HepG2 (cell line): ENCODE measurements at regions not wholly inside any gene's neighbourhood (a gene's known extent, or its start where the extent isn't known, plus 50 kb on each side); places are given as distances from the start of the nearest gene placed in this dataset.

Experiments
- ATAC-seq: fragments of 200-7000 bp; cut with Tn5 transposase; 3 replicates; pipeline ENCODE4 v1.9.1; 2020; ENCODE audit warnings: mild to moderate bottlenecking, moderate library complexity
- BruUV-seq: library from RNA; stranded (reverse); fragments of 400-500 nt; replicated peaks from 2 replicates; lab custom pipeline; 2021; lab: Mats Ljungman, UMichigan
- CTCF ChIA-PET: fragments of 300-600 bp; formaldehyde crosslinking; extraction: SDS; loops from one replicate; lab custom pipeline; 2021; ENCODE audit warnings: low total read pairs, inconsistent platforms, low intra/inter-chr PET ratio; lab: Yijun Ruan, JAX
- POLR2A ChIA-PET: fragments of 350-600 bp; sonication (Branson Sonifier 250); formaldehyde crosslinking; loops from one replicate; lab custom pipeline; 2020; ENCODE audit warnings: antibody characterized with exemption, inconsistent platforms; lab: Yijun Ruan, JAX
- DNase-seq: peaks from one replicate; pipeline ENCODE4 v3.0.0-alpha.2; 2015; ENCODE audit warnings: low spot score
- FAIRE-seq: peaks from 3 replicates; lab custom pipeline; 2011; peaks lifted over from hg19 to GRCh38; lab: Jason Lieb, UNC
- H2AFZ ChIP-seq: one replicate; pipeline ENCODE4 v1.6.1; 2011; ENCODE audit warnings: low read length, inconsistent platforms
- H3K27ac ChIP-seq: fragments of 300-600 bp; 3 replicates; pipeline ENCODE4 v1.8.0; 2011; ENCODE audit warnings: mixed run types, mild to moderate bottlenecking, mixed read lengths, low read length, inconsistent platforms; ENCODE audit not compliant: insufficient read depth; ENCODE audit errors: extremely low read length
- H3K27me3 ChIP-seq, 2 experiments: fragments of 200-600 bp in 1 of 2; 2 replicates in 1 of 2; 3 replicates in 1 of 2; pipeline versions ENCODE4 v1.6.0 to v1.8.0; 2011; ENCODE audit warnings: low read length in 2 of 2, mild to moderate bottlenecking in 2 of 2, moderate library complexity in 2 of 2, inconsistent platforms in 1 of 2; ENCODE audit not compliant: insufficient read depth in 2 of 2, control insufficient read depth in 1 of 2
- H3K36me3 ChIP-seq, 2 experiments: fragments of 200-600 bp in 1 of 2; replicated peaks in 1 of 2; 2 replicates in 1 of 2; 3 replicates in 1 of 2; pipeline versions ENCODE4 v1.5.1 to v1.8.0; 2011; ENCODE audit warnings: low read length in 2 of 2, inconsistent platforms in 1 of 2; ENCODE audit not compliant: insufficient read depth in 2 of 2, control insufficient read depth in 1 of 2
- H3K4me1 ChIP-seq: 2 replicates; pipeline ENCODE4 v1.5.1; 2012; ENCODE audit warnings: low read length, inconsistent platforms; ENCODE audit not compliant: insufficient read depth
- H3K4me2 ChIP-seq: 2 replicates; pipeline ENCODE4 v1.6.0; 2011; ENCODE audit warnings: low read depth, low read length, inconsistent platforms
- H3K4me3 ChIP-seq, 3 experiments: fragments of 200-600 bp in 1 of 3; sonication (generic), shearing (Covaris generic) in 1 of 3; replicated peaks in 1 of 3; 2 replicates each; pipeline ENCODE4 v1.5.1; 2011 to 2016; ENCODE audit warnings: low read length in 3 of 3, inconsistent platforms in 2 of 3, low read depth in 2 of 3, mild to moderate bottlenecking in 2 of 3, control low read depth in 1 of 3, mixed read lengths in 1 of 3; ENCODE audit not compliant: insufficient read depth in 1 of 3
- H3K79me2 ChIP-seq: one replicate; pipeline ENCODE4 v1.6.1; 2011; ENCODE audit warnings: low read length, inconsistent platforms; ENCODE audit not compliant: insufficient read depth
- H3K9ac ChIP-seq: 2 replicates; pipeline ENCODE4 v1.6.0; 2011; ENCODE audit warnings: mild to moderate bottlenecking, low read depth, low read length, inconsistent platforms; ENCODE audit not compliant: insufficient read depth
- H3K9me3 ChIP-seq: 2 replicates; pipeline ENCODE4 v1.5.1; 2012; ENCODE audit warnings: mild to moderate bottlenecking, low read length
- H4K20me1 ChIP-seq: 2 replicates; pipeline ENCODE4 v1.6.0; 2011; ENCODE audit warnings: inconsistent platforms, mild to moderate bottlenecking, low read length, moderate library complexity; ENCODE audit not compliant: insufficient read depth
- HIVEP1 ChIP-seq: sonication (generic); formaldehyde crosslinking; IDR thresholded peaks from 2 replicates; pipeline ENCODE4 v1.4.0; 2020; ENCODE audit warnings: mild to moderate bottlenecking, missing genetic modification reagents
- HNRNPUL1 ChIP-seq: fragments of 200-400 bp; formaldehyde crosslinking; IDR thresholded peaks from 2 replicates; pipeline ENCODE4 v1.6.1; 2017; ENCODE audit warnings: low read depth, mild to moderate bottlenecking, low read length, moderate library complexity
- MAFF ChIP-seq: IDR thresholded peaks from 2 replicates; pipeline ENCODE4 v1.6.1; 2011; ENCODE audit warnings: low read depth, low read length, improper control_type of control experiment
- MAFK ChIP-seq, 2 experiments: IDR thresholded peaks in 1 of 2; conservative IDR thresholded peaks in 1 of 2; 2 replicates each; pipeline ENCODE4 v1.6.1; 2011; ENCODE audit warnings: improper control_type of control experiment in 2 of 2, low read length in 2 of 2
- SKI ChIP-seq: fragments of 450-650 bp; IDR thresholded peaks from one replicate; pipeline ENCODE4 v1.6.1; 2018; ENCODE audit warnings: mild to moderate bottlenecking; ENCODE audit not compliant: partially characterized antibody
- STAT5B ChIP-seq: sonication (generic); formaldehyde crosslinking; IDR thresholded peaks from 2 replicates; pipeline ENCODE4 v1.4.0; 2020; ENCODE audit warnings: missing genetic modification reagents
- WGBS: methylation state at CpG from one replicate; pipeline ENCODE4 v1.1.6; 2017; ENCODE audit warnings: low lambda C conversion rate; 5-methylcytosine and 5-hydroxymethylcytosine counted together
- in situ Hi-C: cut with HindIII; loops from 2 replicates; pipeline ENCODE4 v1.10.0; 2017; ENCODE audit warnings: low pct_unique_long_range_greater_than_20kb; ENCODE audit not compliant: extremely low pct_ligation_motif_present
- intact Hi-C: fragments of 100-400 bp; cut with micrococcal nuclease; formaldehyde crosslinking; loops from one replicate; pipeline ENCODE4 v1.10.0; 2022; ENCODE audit not compliant: unreplicated experiment
- TF ChIP-seq, protein P1 (sequence below): sonication (generic); formaldehyde crosslinking; IDR thresholded peaks from 2 replicates; pipeline ENCODE4 v1.4.0; 2020; ENCODE audit warnings: missing genetic modification reagents

DNA sequence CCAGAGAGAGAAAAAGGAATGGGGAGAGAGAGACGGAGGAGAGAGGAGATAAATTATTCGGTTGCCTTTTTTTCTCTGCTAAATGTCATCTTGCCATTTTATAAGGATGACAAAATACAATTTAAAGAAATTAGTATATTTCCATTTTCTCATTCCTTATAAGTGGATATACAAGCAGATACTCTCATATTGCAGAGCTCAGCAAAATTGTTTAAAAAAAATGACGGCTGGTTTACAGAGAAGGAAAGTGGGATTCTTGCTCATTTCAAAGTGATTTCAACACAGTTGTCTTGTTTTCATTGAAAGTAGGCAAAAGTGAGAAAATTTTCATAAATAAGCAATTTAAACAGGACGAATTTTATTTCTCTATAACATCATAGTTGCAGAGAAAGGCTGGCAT is 641.9 kb upstream of the CDH6 start:
- FAIRE-seq, result no peak
- Histone ChIP-seq H2AFZ (no peak overlapping the region), H3K9ac (no peak overlapping the region), H3K9me3 (no peaks in the 10 kb centered on the region), H3K27ac (no peak overlapping the region), H3K36me3 (no peaks in the 10 kb centered on the region), H3K4me1 (no peaks in the 10 kb centered on the region), H4K20me1 (no peaks in the 10 kb centered on the region), H3K27me3 (no peaks in the 10 kb centered on the region; a peak in 1 of 5 replicates), H3K4me3 (no peak overlapping the region), H3K4me2 (no peak overlapping the region), H3K79me2 (no peaks in the 10 kb centered on the region)
- POLR2A ChIA-PET, result no interaction called here
- no peak for DNase-seq
- BruUV-seq, result no TSS peak
- in situ Hi-C loops (no loop called here), intact Hi-C loops (no loop called here)
- CTCF ChIA-PET, result no interaction called here
- 24% methylated on average over 4 of the region's 4 CpGs for WGBS
- no peak for ATAC-seq
- TF ChIP-seq HIVEP1 (CRISPR knock-in tag), result no peak
- TF ChIP-seq MAFK (conservative IDR thresholded peaks at IDR 0.05 in 1 of 2, IDR thresholded peaks at IDR 0.05 in 1 of 2; ENCODE audit: low read length in 2 of 2), result peak; percentile 66 to 91; a peak in 3 of 4 replicates
- TF ChIP-seq MAFF, result peak; percentile 72

DNA sequence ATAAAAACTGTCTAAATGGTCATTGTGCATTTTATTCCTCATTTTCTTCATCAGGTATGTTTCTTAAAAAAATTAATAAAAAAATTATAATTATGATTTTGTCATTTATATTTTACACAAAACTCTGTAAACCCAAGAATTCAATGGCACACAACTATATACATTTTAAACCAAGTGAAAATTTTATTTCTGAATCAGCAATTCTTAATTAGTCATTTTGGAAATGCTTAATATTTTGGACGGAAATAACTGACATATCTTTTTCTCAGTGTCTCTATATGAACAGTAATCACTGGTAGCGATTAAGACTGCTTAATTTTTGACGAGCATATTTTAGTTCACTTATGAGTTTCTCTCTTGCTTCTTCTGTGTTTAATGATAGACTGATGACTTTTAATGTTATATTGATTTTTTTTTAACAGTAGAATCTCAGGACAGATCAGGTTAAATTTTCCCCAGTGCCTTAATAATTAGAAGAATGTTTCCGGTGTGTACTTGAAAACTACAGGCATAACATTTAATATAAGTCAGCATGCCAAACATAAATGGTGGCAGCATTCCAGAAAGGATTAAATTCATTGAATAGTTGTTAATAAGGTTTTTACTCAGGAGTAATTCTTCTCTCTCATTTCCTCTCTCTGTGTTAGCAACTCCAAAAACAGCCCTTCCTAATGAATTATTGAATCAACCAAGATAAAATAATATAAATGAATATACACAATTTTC is 644.7 kb upstream of the CDH6 start:
- H3K9me3 ChIP-seq, result no peaks in the 10 kb centered on the region
- intact Hi-C loops, result no loop called here
- WGBS, result 42% methylated on average over 4 of the region's 4 CpGs
- H3K36me3 ChIP-seq, result no peaks in the 10 kb centered on the region
- in situ Hi-C loops, result no loop called here
- no peak overlapping the region for H3K9ac ChIP-seq
- H3K27ac ChIP-seq, result no peak overlapping the region
- DNase-seq, result no peak
- no peaks in the 10 kb centered on the region for H3K4me1 ChIP-seq
- POLR2A ChIA-PET, result no interaction called here
- no peak for ATAC-seq
- CTCF ChIA-PET, result no interaction called here
- peak; percentile 28 to 66; a peak in 3 of 4 replicates for TF ChIP-seq MAFK (conservative IDR thresholded peaks at IDR 0.05 in 1 of 2, IDR thresholded peaks at IDR 0.05 in 1 of 2; ENCODE audit: low read length in 2 of 2)
- no peak for TF ChIP-seq HNRNPUL1
- TF ChIP-seq, protein P1, sequence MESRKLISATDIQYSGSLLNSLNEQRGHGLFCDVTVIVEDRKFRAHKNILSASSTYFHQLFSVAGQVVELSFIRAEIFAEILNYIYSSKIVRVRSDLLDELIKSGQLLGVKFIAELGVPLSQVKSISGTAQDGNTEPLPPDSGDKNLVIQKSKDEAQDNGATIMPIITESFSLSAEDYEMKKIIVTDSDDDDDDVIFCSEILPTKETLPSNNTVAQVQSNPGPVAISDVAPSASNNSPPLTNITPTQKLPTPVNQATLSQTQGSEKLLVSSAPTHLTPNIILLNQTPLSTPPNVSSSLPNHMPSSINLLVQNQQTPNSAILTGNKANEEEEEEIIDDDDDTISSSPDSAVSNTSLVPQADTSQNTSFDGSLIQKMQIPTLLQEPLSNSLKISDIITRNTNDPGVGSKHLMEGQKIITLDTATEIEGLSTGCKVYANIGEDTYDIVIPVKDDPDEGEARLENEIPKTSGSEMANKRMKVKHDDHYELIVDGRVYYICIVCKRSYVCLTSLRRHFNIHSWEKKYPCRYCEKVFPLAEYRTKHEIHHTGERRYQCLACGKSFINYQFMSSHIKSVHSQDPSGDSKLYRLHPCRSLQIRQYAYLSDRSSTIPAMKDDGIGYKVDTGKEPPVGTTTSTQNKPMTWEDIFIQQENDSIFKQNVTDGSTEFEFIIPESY (CRISPR knock-in tag), result no peak
- no peak for TF ChIP-seq SKI
- TF ChIP-seq STAT5B (CRISPR knock-in tag), result no peak
- TF ChIP-seq, all 625 proteins: peak for 1
- no peaks in the 10 kb centered on the region for H4K20me1 ChIP-seq
- no peaks in the 10 kb centered on the region for H3K79me2 ChIP-seq
- H2AFZ ChIP-seq, result no peak overlapping the region
- H3K27me3 ChIP-seq, result no peaks in the 10 kb centered on the region; a peak in 1 of 5 replicates
- no peak overlapping the region for H3K4me2 ChIP-seq
- FAIRE-seq, result no peak
- no TSS peak for BruUV-seq
- H3K4me3 ChIP-seq, result no peak overlapping the region
